Activated CD4-positive, alpha-beta T cell treated with anti-CD3 and anti-CD28 coated beads for 36 hours (primary cell): ENCODE measurements at regions not wholly inside any gene's neighbourhood (a gene's known extent, or its start where the extent isn't known, plus 50 kb on each side); places are given as distances from the start of the nearest gene placed in this dataset.

Experiments used
- ATAC-seq: fragments of 200-7000 bp; cut with Tn5 transposase; one replicate; pipeline ENCODE4 v1.10.0; 2021; ENCODE audit warnings: mild to moderate bottlenecking, moderate library complexity
- CTCF ChIA-PET: fragments of 350-600 bp; sonication (Branson Sonifier 250); formaldehyde crosslinking; loops from one replicate; lab custom pipeline; 2021; ENCODE audit warnings: antibody characterized with exemption; lab: Charles Lee
- POLR2A ChIA-PET: fragments of 350-600 bp; sonication (Branson Sonifier 250); formaldehyde crosslinking; loops from one replicate; lab custom pipeline; 2021; ENCODE audit warnings: antibody characterized with exemption, inconsistent platforms; lab: Charles Lee
- DNase-seq: peaks from one replicate; pipeline ENCODE4 v3.0.0-alpha.2; 2020
- H3K27ac Mint-ChIP-seq: one replicate; pipeline ENCODE4 v1.8.0; 2021; ENCODE audit warnings: mixed read lengths
- H3K27me3 Mint-ChIP-seq: one replicate; pipeline ENCODE4 v1.8.0; 2021; ENCODE audit warnings: mixed read lengths
- H3K36me3 Mint-ChIP-seq: one replicate; pipeline ENCODE4 v1.8.0; 2021; ENCODE audit warnings: low read depth, mixed read lengths
- H3K4me1 Mint-ChIP-seq: one replicate; pipeline ENCODE4 v1.8.0; 2021; ENCODE audit warnings: mixed read lengths
- H3K4me3 Mint-ChIP-seq: one replicate; pipeline ENCODE4 v1.8.0; 2021; ENCODE audit warnings: mild to moderate bottlenecking, moderate library complexity, mixed read lengths
- H3K9me3 Mint-ChIP-seq: one replicate; pipeline ENCODE4 v1.8.0; 2021; ENCODE audit warnings: low read depth, mixed read lengths
- intact Hi-C, 2 experiments: fragments of 100-400 bp; cut with DNase I in 1 of 2; cut with micrococcal nuclease in 1 of 2; formaldehyde crosslinking; loops; one replicate each; pipeline versions ENCODE4 v1.14.2 to v1.15.1; 2022 to 2024; cut with DNase I, micrococcal nuclease

DNA sequence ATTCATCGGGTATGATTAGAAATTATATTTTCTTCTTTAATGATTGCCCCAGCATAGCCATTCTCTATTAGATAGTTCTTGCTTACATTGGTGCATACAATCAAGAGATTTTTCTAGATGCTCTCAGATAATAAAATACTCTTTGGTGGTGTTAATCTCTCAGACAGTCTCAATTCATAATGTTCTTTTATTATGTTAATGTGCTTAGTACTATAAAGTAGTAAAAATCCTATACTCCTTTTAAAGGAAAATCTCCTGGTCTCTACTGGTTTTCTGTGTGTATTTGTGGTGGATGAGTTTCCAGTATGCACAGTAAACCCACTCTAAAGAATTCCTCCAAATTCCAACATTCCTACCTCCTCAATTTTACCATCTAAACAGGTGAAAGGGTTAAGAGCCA, 203.5 kb downstream of the FAT4 start:
- POLR2A ChIA-PET: no interaction called here
- ATAC-seq (no peak), DNase-seq (no peak)
- Mint-ChIP-seq H3K9me3 (peaks cover 6% of the 10 kb centered on the region), H3K27ac (no peak overlapping the region), H3K27me3 (no peaks in the 10 kb centered on the region), H3K36me3 (no peaks in the 10 kb centered on the region), H3K4me1 (no peaks in the 10 kb centered on the region), H3K4me3 (no peak overlapping the region)
- intact Hi-C loops: no loop called here
- CTCF ChIA-PET: no interaction called here

DNA sequence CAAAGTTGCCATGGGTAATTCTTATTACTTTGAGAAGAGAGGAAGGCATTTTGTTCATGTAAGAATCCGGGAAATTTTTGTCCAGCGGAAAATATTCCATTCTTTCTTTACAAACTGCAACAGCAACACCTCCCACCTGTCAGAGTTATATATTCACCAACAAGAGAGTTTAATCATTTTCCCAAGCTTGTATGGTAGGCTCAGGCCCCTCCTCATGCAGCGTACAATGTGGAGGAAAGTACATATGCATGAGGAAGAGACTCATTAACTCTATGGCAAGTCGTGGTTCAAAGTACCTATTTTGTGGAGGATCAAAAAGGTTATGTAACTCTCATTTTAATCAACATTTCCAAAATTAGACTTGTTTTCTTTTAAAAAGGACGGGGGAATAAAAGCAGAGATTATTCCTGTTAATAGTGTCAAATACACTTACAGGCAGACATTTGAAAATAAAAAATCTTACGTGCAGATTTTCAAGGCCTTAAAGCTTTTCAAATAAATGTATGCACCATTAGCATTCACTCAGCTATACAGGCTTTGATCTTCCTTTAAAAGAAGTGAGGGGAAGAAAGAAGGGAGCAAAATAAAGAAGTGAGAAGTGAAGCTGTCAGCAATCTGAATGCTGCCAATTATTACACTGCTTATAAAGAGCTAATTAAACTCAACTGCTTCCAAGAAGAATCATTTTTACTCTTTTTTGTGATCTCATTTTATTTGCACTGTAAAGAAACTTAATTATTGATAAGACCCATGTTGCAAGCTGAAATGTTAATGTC, 204.8 kb downstream of the FAT4 start:
- no peak for ATAC-seq
- POLR2A ChIA-PET: no interaction called here
- H3K27ac Mint-ChIP-seq: no peak overlapping the region
- no peaks in the 10 kb centered on the region for H3K27me3 Mint-ChIP-seq
- H3K4me3 Mint-ChIP-seq: no peak overlapping the region
- no peak for DNase-seq
- H3K36me3 Mint-ChIP-seq: no peaks in the 10 kb centered on the region
- no peaks in the 10 kb centered on the region for H3K4me1 Mint-ChIP-seq
- CTCF ChIA-PET: no interaction called here
- intact Hi-C loops: no loop called here
- peaks cover 4% of the 10 kb centered on the region for H3K9me3 Mint-ChIP-seq

DNA sequence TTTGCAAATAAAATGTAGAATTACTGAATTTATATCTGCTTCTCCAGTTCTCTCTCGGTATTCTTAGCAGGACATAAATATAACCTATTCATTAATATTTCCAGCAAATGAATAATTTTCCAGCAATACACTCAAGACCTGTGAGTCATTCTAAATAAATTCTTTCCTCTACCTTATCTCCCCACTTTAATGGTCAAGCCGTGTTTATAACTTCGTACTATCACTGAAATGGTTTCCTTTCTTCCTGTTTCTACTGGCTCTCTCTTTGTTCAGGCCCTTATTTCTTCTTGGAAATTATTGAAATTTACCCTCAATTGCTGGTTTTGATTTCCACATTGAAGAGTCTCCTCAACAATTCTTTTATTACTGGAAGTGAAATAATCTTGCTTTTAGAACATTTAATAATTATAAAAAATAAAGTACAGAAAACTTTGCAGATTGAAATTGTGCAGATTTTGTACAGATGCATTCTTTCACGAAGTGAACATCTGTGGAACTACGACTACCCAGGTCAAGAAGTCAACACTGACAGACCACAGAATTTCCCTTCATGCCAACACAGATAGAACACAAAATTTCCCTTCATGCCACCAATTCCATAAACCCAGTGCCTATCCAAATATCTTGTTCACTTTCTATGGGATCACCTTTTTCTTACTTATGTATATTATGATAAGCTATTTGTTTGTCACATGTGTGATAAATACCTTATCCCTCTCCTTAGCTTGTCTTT, 205.7 kb downstream of the FAT4 start:
- Mint-ChIP-seq H3K9me3 (peaks cover 1% of the 10 kb centered on the region), H3K4me3 (no peak overlapping the region), H3K27me3 (no peaks in the 10 kb centered on the region), H3K27ac (no peak overlapping the region), H3K36me3 (no peaks in the 10 kb centered on the region), H3K4me1 (no peaks in the 10 kb centered on the region)
- POLR2A ChIA-PET: no interaction called here
- ATAC-seq (no peak), DNase-seq (no peak)
- intact Hi-C loops: no loop called here
- CTCF ChIA-PET: no interaction called here

DNA sequence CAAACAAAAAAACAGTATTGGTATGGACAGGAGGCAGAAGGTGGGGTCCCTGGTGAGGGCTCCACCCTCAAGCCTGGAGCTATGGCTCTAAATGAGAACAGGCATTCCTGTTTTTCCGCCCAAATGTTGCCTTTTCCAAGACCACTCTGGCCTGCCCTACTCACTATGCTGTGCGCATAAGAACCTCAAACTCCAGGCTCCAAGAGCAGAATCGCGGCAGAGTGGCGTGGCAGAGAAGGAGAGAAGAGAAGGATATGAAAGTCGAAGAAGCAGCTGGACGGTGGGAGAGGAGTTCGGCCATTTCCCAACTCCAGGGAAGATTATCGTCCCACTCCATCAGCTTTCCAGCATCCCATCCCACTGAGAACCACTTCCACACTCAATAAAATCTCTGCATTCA, 207.8 kb downstream of the FAT4 start:
- DNase-seq (no peak), ATAC-seq (no peak)
- intact Hi-C loops: no loop called here
- ChIA-PET POLR2A (no interaction called here), CTCF (no interaction called here)
- Mint-ChIP-seq H3K9me3 (no peaks in the 10 kb centered on the region), H3K27me3 (no peaks in the 10 kb centered on the region), H3K4me1 (no peaks in the 10 kb centered on the region), H3K27ac (no peak overlapping the region), H3K36me3 (no peaks in the 10 kb centered on the region), H3K4me3 (no peak overlapping the region)

DNA sequence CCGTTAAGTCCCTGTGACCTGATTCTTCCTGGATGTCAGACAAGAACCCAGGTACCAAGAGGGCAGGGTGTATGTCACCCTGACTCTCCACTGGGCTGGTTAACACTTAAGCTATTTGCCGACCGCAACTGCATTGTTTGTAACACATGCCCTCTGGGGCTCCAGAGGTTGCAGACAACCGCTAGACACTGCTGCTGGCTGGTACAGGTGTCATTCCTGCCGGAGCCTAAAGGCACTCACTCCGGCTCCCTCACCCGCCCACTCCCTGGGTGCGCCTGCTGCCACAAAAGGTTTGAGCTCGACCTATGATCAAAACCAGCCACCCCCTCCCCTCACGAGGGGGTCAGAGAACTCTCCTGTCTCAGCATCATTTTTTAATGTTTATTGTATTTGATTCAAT, 208.2 kb downstream of the FAT4 start:
- no peak for DNase-seq
- no peaks in the 10 kb centered on the region for H3K27me3 Mint-ChIP-seq
- H3K9me3 Mint-ChIP-seq: no peaks in the 10 kb centered on the region
- H3K4me3 Mint-ChIP-seq: no peak overlapping the region
- H3K4me1 Mint-ChIP-seq: no peaks in the 10 kb centered on the region
- no peaks in the 10 kb centered on the region for H3K36me3 Mint-ChIP-seq
- no peak for ATAC-seq
- no peak overlapping the region for H3K27ac Mint-ChIP-seq
- CTCF ChIA-PET: no interaction called here
- POLR2A ChIA-PET: no interaction called here
- intact Hi-C loops: no loop called here

DNA sequence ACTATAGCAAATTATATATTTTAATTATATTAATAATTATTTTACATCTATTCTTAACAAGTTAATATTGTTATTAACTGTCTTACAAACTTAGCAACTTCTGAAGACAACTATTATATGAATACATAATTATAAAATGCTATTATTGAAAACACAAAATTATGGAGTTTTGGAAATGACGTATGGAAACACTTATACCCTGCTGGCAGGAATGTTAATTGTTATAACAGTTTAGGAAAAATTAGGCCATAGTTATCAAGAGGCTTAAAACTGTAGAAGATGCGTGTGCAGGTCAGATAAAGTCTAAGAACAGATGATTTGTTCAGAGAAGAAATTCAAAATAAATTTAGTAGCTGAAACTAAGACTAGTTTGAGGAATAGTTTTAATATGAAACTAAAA, 211.7 kb downstream of the FAT4 start:
- intact Hi-C loops: no loop called here
- H3K27ac Mint-ChIP-seq: no peak overlapping the region
- H3K9me3 Mint-ChIP-seq: no peaks in the 10 kb centered on the region
- H3K4me1 Mint-ChIP-seq: no peaks in the 10 kb centered on the region
- ChIA-PET CTCF (no interaction called here), POLR2A (no interaction called here)
- no peak for DNase-seq
- H3K36me3 Mint-ChIP-seq: no peaks in the 10 kb centered on the region
- no peak for ATAC-seq
- no peak overlapping the region for H3K4me3 Mint-ChIP-seq
- no peaks in the 10 kb centered on the region for H3K27me3 Mint-ChIP-seq

DNA sequence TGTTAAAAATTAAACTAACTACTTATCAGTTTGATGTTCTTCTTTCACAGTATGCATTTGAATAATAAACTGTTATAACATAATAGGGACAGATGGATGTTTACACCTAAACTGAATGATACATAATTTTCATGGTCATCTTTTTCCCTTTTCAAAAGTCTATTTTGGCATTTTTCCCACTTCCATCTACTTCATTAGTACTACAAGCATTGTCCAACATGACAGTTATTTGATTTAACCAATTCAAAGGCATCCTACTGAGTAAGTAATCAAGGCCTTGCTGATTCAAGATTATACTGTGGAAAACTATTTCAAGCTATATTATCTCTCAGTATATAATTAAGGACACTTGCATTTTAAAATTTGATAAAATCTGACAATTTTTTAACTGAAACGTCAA, 212.9 kb downstream of the FAT4 start:
- ChIA-PET CTCF (no interaction called here), POLR2A (no interaction called here)
- no peaks in the 10 kb centered on the region for H3K36me3 Mint-ChIP-seq
- no peaks in the 10 kb centered on the region for H3K9me3 Mint-ChIP-seq
- H3K4me1 Mint-ChIP-seq: no peaks in the 10 kb centered on the region
- no peaks in the 10 kb centered on the region for H3K27me3 Mint-ChIP-seq
- intact Hi-C loops: no loop called here
- H3K27ac Mint-ChIP-seq: no peak overlapping the region
- DNase-seq (no peak), ATAC-seq (no peak)
- H3K4me3 Mint-ChIP-seq: no peak overlapping the region

DNA sequence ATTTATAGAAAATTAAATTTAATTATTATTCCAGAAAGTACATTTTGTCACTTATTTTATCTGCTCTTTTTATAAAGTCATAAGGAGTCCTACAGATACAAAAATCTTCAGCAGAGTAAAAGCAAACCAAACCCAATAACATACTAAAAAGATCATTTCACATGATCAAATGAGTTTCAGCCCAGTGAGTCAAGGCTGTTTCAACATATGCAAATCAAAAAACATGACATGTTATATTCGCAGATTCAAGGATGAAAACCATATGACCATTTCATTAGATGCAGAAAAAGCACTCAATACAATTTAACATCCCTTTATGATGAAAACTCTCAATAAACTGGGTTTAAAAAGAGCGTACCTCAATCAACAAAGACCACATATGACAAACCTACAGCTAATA, 214.3 kb downstream of the FAT4 start:
- no peak for ATAC-seq
- POLR2A ChIA-PET: no interaction called here
- H3K9me3 Mint-ChIP-seq: no peaks in the 10 kb centered on the region

DNA sequence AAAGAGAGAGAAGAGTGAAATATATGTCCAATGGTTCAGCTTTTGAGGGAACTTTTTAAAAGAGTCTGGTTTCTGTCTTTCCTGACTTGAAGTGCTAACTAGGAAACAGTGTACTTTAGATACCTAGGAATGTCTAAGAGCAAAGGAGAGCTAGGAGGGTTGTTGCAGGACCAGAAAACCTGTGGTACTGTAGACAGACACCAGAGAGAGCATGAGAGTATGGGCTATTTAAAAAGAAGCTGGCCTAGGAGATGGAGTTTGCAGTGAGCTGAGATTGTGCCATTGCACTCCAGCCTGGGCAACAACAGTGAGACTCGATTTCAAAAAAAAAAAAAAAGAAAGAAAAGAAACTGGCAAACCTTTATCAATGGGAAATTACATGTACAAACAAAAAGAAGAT, 223.9 kb downstream of the FAT4 start:
- ChIA-PET CTCF (no interaction called here), POLR2A (no interaction called here)
- Mint-ChIP-seq H3K36me3 (no peaks in the 10 kb centered on the region), H3K9me3 (peaks cover 10% of the 10 kb centered on the region), H3K4me1 (no peaks in the 10 kb centered on the region), H3K27me3 (no peaks in the 10 kb centered on the region), H3K4me3 (no peak overlapping the region), H3K27ac (no peak overlapping the region)
- no peak for DNase-seq
- no peak for ATAC-seq
- intact Hi-C loops: no loop called here

More for the DNA sequence above, 214.3 kb downstream of the FAT4 start:
- H3K4me1 Mint-ChIP-seq: no peaks in the 10 kb centered on the region
- no peak overlapping the region for H3K4me3 Mint-ChIP-seq
- intact Hi-C loops: no loop called here
- no peaks in the 10 kb centered on the region for H3K27me3 Mint-ChIP-seq
- CTCF ChIA-PET: no interaction called here
- no peak for DNase-seq
- H3K27ac Mint-ChIP-seq: no peak overlapping the region
- H3K36me3 Mint-ChIP-seq: no peaks in the 10 kb centered on the region

DNA sequence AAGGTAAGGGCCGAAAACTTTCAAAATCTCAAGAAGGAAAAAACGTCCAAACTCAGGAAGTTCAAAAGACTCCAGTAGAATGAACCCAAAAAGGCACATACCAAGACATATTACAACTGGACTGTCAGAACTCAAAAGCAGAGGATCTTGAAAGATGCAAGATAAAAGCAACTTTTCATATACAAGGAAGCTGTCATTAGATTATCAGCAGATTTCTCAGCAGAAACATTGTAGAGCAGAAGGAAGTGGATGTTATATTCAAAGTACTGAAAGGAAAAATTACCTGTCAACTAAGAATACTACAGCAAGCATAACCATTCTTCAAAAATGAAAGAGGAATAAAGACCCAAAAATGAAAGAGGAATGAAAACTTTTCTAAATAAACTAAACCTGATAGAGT, 224.9 kb downstream of the FAT4 start:
- POLR2A ChIA-PET: interaction anchor here (0.7 kb wide), 1 partner anchor 15 kb away, joined by 3 read pairs; no protein-coding TSS in a partner anchor
- H3K4me3 Mint-ChIP-seq: no peak overlapping the region
- peaks cover 10% of the 10 kb centered on the region for H3K9me3 Mint-ChIP-seq
- DNase-seq: no peak
- H3K27me3 Mint-ChIP-seq: no peaks in the 10 kb centered on the region
- no peak overlapping the region for H3K27ac Mint-ChIP-seq
- no peaks in the 10 kb centered on the region for H3K4me1 Mint-ChIP-seq
- no peaks in the 10 kb centered on the region for H3K36me3 Mint-ChIP-seq
- intact Hi-C loops: no loop called here
- no peak for ATAC-seq
- CTCF ChIA-PET: no interaction called here

DNA sequence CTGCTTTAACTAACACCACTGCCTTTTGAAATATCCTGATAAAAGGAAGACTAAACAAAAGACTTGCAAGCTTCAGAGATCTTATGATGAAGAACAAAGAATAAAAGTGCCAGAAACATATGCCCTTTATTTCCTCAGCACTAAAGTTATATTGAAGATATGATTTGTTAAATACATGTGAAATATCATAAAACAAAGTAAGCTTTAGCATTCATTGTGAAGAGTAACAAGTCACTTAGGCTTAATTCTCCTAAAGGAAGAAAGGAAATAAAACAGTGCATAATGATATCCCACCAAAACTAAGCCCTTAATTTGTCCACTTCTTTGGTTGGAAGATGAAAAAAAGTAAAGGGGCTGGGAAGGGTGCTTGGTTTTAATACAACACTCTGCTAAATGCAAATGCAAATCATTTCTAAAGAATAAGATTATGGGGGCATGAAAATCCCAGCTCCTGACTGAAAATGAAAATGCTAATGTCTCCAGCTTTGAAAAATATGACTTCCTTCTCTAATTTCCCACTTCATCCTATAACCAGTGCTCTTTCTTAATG, 227.2 kb downstream of the FAT4 start:
- intact Hi-C loops: no loop called here
- Mint-ChIP-seq H3K9me3 (peaks cover 7% of the 10 kb centered on the region), H3K36me3 (no peaks in the 10 kb centered on the region), H3K27me3 (no peaks in the 10 kb centered on the region), H3K4me3 (no peak overlapping the region), H3K27ac (no peak overlapping the region), H3K4me1 (no peaks in the 10 kb centered on the region)
- ATAC-seq (no peak), DNase-seq (no peak)
- ChIA-PET POLR2A (no interaction called here), CTCF (no interaction called here)

DNA sequence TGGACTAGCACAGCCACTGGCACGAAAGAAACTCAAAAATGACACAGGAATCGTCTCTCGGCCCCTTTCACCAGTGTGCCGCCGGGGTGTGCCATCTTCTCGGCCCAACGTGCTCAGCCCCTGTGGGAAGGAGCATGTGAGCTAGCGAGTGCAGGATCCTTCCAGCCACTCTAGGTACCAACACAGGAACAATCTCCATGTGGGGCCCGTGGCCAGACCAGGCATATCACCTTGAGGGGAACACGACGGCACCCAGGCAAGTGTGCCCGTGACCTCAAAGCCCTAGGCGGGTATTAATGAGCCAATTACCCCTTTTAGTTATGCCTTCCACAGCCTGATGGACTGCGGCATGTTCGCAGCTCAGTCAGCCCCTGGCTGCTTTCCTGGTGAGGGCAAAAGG, 231.5 kb downstream of the FAT4 start:
- CTCF ChIA-PET: no interaction called here

More for the DNA sequence above, 231.5 kb downstream of the FAT4 start:
- Mint-ChIP-seq H3K9me3 (no peaks in the 10 kb centered on the region), H3K4me3 (no peak overlapping the region), H3K27ac (no peak overlapping the region), H3K36me3 (no peaks in the 10 kb centered on the region), H3K4me1 (no peaks in the 10 kb centered on the region), H3K27me3 (no peaks in the 10 kb centered on the region)
- no peak for DNase-seq
- no peak for ATAC-seq
- intact Hi-C loops: no loop called here
- POLR2A ChIA-PET: no interaction called here
